ENCODE measurements at regions not wholly inside any gene's neighbourhood (a gene's known extent, or its start where the extent isn't known, plus 50 kb on each side); places are given as distances from the start of the nearest gene placed in this dataset.
"Not testable (repeated sequence)": the region's sequence is repeated elsewhere in the genome, so short reads cannot be mapped to it uniquely, and the experiment has no call there.

DNA sequence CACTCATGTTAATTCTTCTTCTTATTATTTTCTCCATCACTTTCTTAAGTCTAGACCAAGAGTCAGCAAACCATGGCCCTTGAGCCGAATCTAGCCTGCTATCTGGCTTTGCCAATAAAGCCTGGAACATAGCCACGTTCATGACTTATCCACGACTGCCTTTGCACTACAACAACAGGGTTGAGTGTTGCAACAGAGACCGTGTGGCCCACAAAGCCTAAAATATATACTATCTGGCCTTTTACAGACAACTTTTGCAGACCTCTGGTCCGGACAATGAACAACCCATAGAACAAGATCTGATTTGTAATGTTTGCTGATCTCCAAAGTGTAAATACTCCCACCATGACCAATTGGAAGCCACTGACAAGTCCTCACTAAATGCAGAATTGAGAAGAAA, 140.5 kb upstream of the CDYL start:
- in situ Hi-C loops (cut with HindIII; ENCODE audit: low pct_unique_long_range_greater_than_20kb, low sequenced_read_pairs) (no loop called here), intact Hi-C loops (cut with micrococcal nuclease; ENCODE audit: unreplicated experiment) (no loop called here)
- POLR2A ChIA-PET, result no interaction called here
- no peak overlapping the region for H3K27ac ChIP-seq (ENCODE audit: low read length)
- BruUV-seq (replicated peaks), result no TSS peak
- DNase-seq (ENCODE audit: low read depth, low spot score) (no peak), ATAC-seq (no peak)
- no peaks in the 10 kb centered on the region for H3K27me3 ChIP-seq (ENCODE audit: control insufficient read depth, insufficient read depth, low read length)
- H3K4me3 ChIP-seq (ENCODE audit: low read depth in 2 of 2, low read length in 2 of 2), result no peak overlapping the region
- H3K9me3 ChIP-seq (ENCODE audit: control insufficient read depth, insufficient read depth, low read depth, low read length), result no peaks in the 10 kb centered on the region
- TF ChIP-seq SIN3A (IDR thresholded peaks at IDR 0.05; ENCODE audit: borderline replicate concordance, insufficient read depth, low read depth, low read length) (no peak), TCF7L2 (IDR thresholded peaks at IDR 0.05; ENCODE audit: low read depth, low read length) (no peak), POLR2AphosphoS5 (IDR thresholded peaks at IDR 0.05; ENCODE audit: low read depth, low read length) (no peak)
- TF ChIP-seq, protein P1, sequence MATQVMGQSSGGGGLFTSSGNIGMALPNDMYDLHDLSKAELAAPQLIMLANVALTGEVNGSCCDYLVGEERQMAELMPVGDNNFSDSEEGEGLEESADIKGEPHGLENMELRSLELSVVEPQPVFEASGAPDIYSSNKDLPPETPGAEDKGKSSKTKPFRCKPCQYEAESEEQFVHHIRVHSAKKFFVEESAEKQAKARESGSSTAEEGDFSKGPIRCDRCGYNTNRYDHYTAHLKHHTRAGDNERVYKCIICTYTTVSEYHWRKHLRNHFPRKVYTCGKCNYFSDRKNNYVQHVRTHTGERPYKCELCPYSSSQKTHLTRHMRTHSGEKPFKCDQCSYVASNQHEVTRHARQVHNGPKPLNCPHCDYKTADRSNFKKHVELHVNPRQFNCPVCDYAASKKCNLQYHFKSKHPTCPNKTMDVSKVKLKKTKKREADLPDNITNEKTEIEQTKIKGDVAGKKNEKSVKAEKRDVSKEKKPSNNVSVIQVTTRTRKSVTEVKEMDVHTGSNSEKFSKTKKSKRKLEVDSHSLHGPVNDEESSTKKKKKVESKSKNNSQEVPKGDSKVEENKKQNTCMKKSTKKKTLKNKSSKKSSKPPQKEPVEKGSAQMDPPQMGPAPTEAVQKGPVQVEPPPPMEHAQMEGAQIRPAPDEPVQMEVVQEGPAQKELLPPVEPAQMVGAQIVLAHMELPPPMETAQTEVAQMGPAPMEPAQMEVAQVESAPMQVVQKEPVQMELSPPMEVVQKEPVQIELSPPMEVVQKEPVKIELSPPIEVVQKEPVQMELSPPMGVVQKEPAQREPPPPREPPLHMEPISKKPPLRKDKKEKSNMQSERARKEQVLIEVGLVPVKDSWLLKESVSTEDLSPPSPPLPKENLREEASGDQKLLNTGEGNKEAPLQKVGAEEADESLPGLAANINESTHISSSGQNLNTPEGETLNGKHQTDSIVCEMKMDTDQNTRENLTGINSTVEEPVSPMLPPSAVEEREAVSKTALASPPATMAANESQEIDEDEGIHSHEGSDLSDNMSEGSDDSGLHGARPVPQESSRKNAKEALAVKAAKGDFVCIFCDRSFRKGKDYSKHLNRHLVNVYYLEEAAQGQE (IDR thresholded peaks at IDR 0.05; ENCODE audit: insufficient read depth in 1 of 2, low read depth in 2 of 2, low read length in 1 of 2), result no peak
- TF ChIP-seq, protein P2, sequence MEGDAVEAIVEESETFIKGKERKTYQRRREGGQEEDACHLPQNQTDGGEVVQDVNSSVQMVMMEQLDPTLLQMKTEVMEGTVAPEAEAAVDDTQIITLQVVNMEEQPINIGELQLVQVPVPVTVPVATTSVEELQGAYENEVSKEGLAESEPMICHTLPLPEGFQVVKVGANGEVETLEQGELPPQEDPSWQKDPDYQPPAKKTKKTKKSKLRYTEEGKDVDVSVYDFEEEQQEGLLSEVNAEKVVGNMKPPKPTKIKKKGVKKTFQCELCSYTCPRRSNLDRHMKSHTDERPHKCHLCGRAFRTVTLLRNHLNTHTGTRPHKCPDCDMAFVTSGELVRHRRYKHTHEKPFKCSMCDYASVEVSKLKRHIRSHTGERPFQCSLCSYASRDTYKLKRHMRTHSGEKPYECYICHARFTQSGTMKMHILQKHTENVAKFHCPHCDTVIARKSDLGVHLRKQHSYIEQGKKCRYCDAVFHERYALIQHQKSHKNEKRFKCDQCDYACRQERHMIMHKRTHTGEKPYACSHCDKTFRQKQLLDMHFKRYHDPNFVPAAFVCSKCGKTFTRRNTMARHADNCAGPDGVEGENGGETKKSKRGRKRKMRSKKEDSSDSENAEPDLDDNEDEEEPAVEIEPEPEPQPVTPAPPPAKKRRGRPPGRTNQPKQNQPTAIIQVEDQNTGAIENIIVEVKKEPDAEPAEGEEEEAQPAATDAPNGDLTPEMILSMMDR (IDR thresholded peaks at IDR 0.05), result no peak
- no peaks in the 10 kb centered on the region for H3K4me1 ChIP-seq (ENCODE audit: control insufficient read depth, insufficient read depth, low read length)
- CTCF ChIA-PET, result no interaction called here
- no peaks in the 10 kb centered on the region for H3K36me3 ChIP-seq (ENCODE audit: control insufficient read depth, insufficient read depth, low read length)

DNA sequence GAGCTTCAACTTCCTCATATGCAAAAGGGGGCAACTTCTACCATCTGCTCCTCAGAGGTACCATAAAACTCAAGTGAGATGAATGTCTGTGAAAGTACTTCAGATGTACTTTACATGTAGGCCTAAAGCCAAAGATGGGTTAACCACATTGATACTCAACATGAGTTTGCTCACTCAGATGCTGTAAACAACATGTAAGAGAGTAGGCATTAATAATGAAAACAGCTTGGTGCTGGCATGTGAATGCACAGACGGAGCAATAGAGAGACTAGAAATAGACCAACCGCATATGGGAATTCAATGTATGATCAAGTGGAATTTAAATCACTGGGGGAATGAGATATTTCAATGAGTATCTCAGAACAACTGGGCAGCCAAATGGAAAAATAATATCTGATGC, 143.8 kb upstream of the CDYL start:
- H3K9me3 ChIP-seq (ENCODE audit: control insufficient read depth, insufficient read depth, low read depth, low read length), result 0 out of 2 replicates have a peak, but pooled peaks cover 4% of the 10 kb centered on the region
- no peak for ATAC-seq
- no TSS peak for BruUV-seq (replicated peaks)
- no peak overlapping the region for H3K4me3 ChIP-seq (ENCODE audit: low read depth in 2 of 2, low read length in 2 of 2)
- CTCF ChIA-PET, result no interaction called here
- no peak overlapping the region for H3K27ac ChIP-seq (ENCODE audit: low read length)
- intact Hi-C loops (cut with micrococcal nuclease; ENCODE audit: unreplicated experiment) (no loop called here), in situ Hi-C loops (cut with HindIII; ENCODE audit: low pct_unique_long_range_greater_than_20kb, low sequenced_read_pairs) (no loop called here)
- no peaks in the 10 kb centered on the region for H3K36me3 ChIP-seq (ENCODE audit: control insufficient read depth, insufficient read depth, low read length)
- H3K4me1 ChIP-seq (ENCODE audit: control insufficient read depth, insufficient read depth, low read length), result no peaks in the 10 kb centered on the region
- POLR2A ChIA-PET, result no interaction called here
- no peak for DNase-seq (ENCODE audit: low read depth, low spot score)
- TF ChIP-seq, protein P2 (IDR thresholded peaks at IDR 0.05), result no peak
- no peak for TF ChIP-seq SIN3A (IDR thresholded peaks at IDR 0.05; ENCODE audit: borderline replicate concordance, insufficient read depth, low read depth, low read length)
- no peak for TF ChIP-seq POLR2AphosphoS5 (IDR thresholded peaks at IDR 0.05; ENCODE audit: low read depth, low read length)
- no peak for TF ChIP-seq TCF7L2 (IDR thresholded peaks at IDR 0.05; ENCODE audit: low read depth, low read length)
- TF ChIP-seq, protein P1 (IDR thresholded peaks at IDR 0.05; ENCODE audit: insufficient read depth in 1 of 2, low read depth in 2 of 2, low read length in 1 of 2), result no peak
- H3K27me3 ChIP-seq (ENCODE audit: control insufficient read depth, insufficient read depth, low read length), result no peaks in the 10 kb centered on the region

DNA sequence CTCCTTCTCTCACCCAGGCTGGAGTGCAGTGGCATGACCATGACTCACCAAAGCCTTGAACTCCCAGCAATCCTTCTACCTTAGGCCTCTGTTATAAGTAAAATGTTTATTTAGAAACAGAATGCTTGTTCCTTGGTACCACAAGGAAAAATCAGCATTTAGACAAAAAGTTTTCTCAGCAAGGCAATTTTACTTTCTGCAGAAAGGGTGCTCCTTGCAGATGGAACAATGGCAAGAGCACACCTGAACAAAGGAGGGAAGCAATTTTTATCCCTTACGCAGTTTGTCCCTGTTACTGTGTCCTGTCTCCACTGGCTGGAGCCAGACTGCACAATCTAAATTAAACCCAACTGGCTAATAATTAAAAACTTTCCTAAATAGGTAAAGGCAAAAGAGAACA, 146.4 kb upstream of the CDYL start:
- H3K4me1 ChIP-seq (ENCODE audit: control insufficient read depth, insufficient read depth, low read length); H3K9me3 ChIP-seq (ENCODE audit: control insufficient read depth, insufficient read depth, low read depth, low read length); intact Hi-C loops (cut with micrococcal nuclease; ENCODE audit: unreplicated experiment); ATAC-seq; H3K27ac ChIP-seq (ENCODE audit: low read length); DNase-seq (ENCODE audit: low read depth, low spot score); in situ Hi-C loops (cut with HindIII; ENCODE audit: low pct_unique_long_range_greater_than_20kb, low sequenced_read_pairs); POLR2A ChIA-PET; H3K36me3 ChIP-seq (ENCODE audit: control insufficient read depth, insufficient read depth, low read length); BruUV-seq (replicated peaks); H3K4me3 ChIP-seq (ENCODE audit: low read depth in 2 of 2, low read length in 2 of 2); H3K27me3 ChIP-seq (ENCODE audit: control insufficient read depth, insufficient read depth, low read length): not testable (repeated sequence)
- CTCF ChIA-PET, result interaction anchor here (0.6 kb wide), 1 partner anchor 80 kb away, joined by 3 read pairs; no protein-coding TSS in a partner anchor

Data from Panc1 (cell line).